ENCODE measurements at regions not wholly inside any gene's neighbourhood (a gene's known extent, or its start where the extent isn't known, plus 50 kb on each side); places are given as distances from the start of the nearest gene placed in this dataset.

DNA sequence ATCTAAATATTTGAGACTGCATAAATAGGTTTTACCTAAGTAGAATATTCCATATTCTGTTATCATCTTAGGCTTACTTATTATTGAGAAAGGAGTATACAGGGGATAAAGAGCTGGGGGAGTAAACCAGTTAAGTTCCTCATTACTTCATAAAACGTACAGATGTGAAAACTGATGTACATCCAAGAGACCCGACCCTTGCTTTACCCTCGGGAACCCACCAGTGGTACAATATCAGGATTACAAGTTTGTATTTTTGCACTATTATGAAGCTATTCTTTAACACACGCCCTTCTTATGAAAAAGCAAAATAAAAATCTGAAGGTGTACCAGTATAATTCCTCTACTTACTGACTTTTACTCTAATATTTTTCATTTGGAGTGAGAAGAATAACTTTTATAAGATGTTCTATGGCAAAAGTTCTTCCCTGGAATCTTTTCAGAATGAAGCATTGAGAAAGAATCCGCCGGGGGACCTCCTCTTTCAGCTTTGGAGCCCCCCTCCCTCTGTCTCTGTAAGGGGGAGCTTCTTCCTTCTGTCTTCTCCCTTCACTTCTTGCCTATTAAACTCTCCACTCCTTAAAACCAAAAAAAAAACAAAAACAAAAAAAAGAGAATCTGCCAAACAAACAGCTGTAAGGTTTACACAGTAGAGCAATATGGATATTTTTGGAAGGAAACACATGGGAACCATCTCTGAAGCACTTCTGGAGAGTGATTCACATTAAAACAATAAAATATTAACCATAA is 550.0 kb downstream of the TNS3 start (continued):
- TF ChIP-seq, protein P1, sequence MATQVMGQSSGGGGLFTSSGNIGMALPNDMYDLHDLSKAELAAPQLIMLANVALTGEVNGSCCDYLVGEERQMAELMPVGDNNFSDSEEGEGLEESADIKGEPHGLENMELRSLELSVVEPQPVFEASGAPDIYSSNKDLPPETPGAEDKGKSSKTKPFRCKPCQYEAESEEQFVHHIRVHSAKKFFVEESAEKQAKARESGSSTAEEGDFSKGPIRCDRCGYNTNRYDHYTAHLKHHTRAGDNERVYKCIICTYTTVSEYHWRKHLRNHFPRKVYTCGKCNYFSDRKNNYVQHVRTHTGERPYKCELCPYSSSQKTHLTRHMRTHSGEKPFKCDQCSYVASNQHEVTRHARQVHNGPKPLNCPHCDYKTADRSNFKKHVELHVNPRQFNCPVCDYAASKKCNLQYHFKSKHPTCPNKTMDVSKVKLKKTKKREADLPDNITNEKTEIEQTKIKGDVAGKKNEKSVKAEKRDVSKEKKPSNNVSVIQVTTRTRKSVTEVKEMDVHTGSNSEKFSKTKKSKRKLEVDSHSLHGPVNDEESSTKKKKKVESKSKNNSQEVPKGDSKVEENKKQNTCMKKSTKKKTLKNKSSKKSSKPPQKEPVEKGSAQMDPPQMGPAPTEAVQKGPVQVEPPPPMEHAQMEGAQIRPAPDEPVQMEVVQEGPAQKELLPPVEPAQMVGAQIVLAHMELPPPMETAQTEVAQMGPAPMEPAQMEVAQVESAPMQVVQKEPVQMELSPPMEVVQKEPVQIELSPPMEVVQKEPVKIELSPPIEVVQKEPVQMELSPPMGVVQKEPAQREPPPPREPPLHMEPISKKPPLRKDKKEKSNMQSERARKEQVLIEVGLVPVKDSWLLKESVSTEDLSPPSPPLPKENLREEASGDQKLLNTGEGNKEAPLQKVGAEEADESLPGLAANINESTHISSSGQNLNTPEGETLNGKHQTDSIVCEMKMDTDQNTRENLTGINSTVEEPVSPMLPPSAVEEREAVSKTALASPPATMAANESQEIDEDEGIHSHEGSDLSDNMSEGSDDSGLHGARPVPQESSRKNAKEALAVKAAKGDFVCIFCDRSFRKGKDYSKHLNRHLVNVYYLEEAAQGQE (IDR thresholded peaks at IDR 0.05; ENCODE audit: unreplicated experiment), result no peak
- TF ChIP-seq EZH2 (IDR thresholded peaks at IDR 0.05; ENCODE audit: low read depth, unreplicated experiment) (no peak), JUNB (IDR thresholded peaks at IDR 0.05; ENCODE audit: unreplicated experiment) (no peak), ZNF331 (CRISPR knock-in tag; IDR thresholded peaks at IDR 0.05; ENCODE audit: low read depth) (no peak), NANOG (IDR thresholded peaks at IDR 0.05; ENCODE audit: borderline replicate concordance) (no peak), CREB1 (CRISPR knock-in tag; IDR thresholded peaks at IDR 0.05; ENCODE audit: low read depth) (no peak), ZNF114 (CRISPR knock-in tag; IDR thresholded peaks at IDR 0.05) (no peak), POLR2AphosphoS5 (IDR thresholded peaks at IDR 0.05; ENCODE audit: low read depth) (no peak)
- TF ChIP-seq, protein P2, sequence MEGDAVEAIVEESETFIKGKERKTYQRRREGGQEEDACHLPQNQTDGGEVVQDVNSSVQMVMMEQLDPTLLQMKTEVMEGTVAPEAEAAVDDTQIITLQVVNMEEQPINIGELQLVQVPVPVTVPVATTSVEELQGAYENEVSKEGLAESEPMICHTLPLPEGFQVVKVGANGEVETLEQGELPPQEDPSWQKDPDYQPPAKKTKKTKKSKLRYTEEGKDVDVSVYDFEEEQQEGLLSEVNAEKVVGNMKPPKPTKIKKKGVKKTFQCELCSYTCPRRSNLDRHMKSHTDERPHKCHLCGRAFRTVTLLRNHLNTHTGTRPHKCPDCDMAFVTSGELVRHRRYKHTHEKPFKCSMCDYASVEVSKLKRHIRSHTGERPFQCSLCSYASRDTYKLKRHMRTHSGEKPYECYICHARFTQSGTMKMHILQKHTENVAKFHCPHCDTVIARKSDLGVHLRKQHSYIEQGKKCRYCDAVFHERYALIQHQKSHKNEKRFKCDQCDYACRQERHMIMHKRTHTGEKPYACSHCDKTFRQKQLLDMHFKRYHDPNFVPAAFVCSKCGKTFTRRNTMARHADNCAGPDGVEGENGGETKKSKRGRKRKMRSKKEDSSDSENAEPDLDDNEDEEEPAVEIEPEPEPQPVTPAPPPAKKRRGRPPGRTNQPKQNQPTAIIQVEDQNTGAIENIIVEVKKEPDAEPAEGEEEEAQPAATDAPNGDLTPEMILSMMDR (conservative IDR thresholded peaks at IDR 0.05; ENCODE audit: low read depth in 2 of 2), result no peak
- TF ChIP-seq, protein P3, sequence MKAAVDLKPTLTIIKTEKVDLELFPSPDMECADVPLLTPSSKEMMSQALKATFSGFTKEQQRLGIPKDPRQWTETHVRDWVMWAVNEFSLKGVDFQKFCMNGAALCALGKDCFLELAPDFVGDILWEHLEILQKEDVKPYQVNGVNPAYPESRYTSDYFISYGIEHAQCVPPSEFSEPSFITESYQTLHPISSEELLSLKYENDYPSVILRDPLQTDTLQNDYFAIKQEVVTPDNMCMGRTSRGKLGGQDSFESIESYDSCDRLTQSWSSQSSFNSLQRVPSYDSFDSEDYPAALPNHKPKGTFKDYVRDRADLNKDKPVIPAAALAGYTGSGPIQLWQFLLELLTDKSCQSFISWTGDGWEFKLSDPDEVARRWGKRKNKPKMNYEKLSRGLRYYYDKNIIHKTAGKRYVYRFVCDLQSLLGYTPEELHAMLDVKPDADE (IDR thresholded peaks at IDR 0.05), result no peak

DNA sequence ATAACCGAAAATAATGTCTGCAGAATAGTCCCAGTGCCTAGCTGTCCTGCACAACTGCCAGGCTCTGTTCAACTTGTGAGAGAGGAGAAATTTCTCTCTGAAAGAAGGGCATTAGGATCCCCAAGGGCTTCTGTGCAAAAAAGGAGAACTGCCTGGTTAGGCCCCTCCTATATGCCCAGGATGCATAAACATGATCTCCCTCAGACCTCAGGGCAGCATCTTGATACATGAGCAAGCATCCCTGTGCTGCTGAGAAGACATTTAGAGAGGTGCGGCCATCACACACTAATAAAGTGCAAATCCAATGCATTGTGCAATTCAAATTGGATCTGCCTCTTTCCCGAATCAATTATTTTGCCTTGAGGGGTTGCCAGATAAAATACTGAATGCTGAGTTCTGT is 553.6 kb downstream of the TNS3 start:
- no peaks in the 10 kb centered on the region for H4K20me1 ChIP-seq (replicated peaks; ENCODE audit: insufficient read depth)
- no peak overlapping the region for H3K4me2 ChIP-seq
- H3F3A ChIP-seq (replicated peaks; ENCODE audit: low read depth), result no peaks in the 10 kb centered on the region
- H3K79me2 ChIP-seq (replicated peaks; ENCODE audit: insufficient read depth), result no peaks in the 10 kb centered on the region
- no peaks in the 10 kb centered on the region for H3K4me1 ChIP-seq (ENCODE audit: insufficient read depth)
- no peak overlapping the region for H3K27ac ChIP-seq (ENCODE audit: low read depth)
- Mint-ChIP-seq H3K4me1 (no peaks in the 10 kb centered on the region), H3K4me3 (no peak overlapping the region), H3K27ac (no peak overlapping the region), H3K36me3 (ENCODE audit: low read depth) (no peaks in the 10 kb centered on the region), H3K27me3 (ENCODE audit: insufficient read depth, low read depth, poor library complexity) (no peaks in the 10 kb centered on the region), H3K9me3 (no peaks in the 10 kb centered on the region)
- H3K9me2 ChIP-seq (ENCODE audit: insufficient read depth), result 0 out of 2 replicates have a peak, but pooled peaks cover 10% of the 10 kb centered on the region
- no peak overlapping the region for H2AFZ ChIP-seq
- DNase-seq (ENCODE audit: low spot score), result no peak
- H3K36me3 ChIP-seq (ENCODE audit: insufficient read depth), result no peaks in the 10 kb centered on the region
- no peaks in the 10 kb centered on the region for H3K27me3 ChIP-seq (ENCODE audit: insufficient read depth)
- H3K4me3 ChIP-seq, result no peak overlapping the region
- ATAC-seq, result no peak
- TF ChIP-seq STAT1 (IDR thresholded peaks at IDR 0.05; ENCODE audit: unreplicated experiment), result no peak
- TF ChIP-seq, protein P4, sequence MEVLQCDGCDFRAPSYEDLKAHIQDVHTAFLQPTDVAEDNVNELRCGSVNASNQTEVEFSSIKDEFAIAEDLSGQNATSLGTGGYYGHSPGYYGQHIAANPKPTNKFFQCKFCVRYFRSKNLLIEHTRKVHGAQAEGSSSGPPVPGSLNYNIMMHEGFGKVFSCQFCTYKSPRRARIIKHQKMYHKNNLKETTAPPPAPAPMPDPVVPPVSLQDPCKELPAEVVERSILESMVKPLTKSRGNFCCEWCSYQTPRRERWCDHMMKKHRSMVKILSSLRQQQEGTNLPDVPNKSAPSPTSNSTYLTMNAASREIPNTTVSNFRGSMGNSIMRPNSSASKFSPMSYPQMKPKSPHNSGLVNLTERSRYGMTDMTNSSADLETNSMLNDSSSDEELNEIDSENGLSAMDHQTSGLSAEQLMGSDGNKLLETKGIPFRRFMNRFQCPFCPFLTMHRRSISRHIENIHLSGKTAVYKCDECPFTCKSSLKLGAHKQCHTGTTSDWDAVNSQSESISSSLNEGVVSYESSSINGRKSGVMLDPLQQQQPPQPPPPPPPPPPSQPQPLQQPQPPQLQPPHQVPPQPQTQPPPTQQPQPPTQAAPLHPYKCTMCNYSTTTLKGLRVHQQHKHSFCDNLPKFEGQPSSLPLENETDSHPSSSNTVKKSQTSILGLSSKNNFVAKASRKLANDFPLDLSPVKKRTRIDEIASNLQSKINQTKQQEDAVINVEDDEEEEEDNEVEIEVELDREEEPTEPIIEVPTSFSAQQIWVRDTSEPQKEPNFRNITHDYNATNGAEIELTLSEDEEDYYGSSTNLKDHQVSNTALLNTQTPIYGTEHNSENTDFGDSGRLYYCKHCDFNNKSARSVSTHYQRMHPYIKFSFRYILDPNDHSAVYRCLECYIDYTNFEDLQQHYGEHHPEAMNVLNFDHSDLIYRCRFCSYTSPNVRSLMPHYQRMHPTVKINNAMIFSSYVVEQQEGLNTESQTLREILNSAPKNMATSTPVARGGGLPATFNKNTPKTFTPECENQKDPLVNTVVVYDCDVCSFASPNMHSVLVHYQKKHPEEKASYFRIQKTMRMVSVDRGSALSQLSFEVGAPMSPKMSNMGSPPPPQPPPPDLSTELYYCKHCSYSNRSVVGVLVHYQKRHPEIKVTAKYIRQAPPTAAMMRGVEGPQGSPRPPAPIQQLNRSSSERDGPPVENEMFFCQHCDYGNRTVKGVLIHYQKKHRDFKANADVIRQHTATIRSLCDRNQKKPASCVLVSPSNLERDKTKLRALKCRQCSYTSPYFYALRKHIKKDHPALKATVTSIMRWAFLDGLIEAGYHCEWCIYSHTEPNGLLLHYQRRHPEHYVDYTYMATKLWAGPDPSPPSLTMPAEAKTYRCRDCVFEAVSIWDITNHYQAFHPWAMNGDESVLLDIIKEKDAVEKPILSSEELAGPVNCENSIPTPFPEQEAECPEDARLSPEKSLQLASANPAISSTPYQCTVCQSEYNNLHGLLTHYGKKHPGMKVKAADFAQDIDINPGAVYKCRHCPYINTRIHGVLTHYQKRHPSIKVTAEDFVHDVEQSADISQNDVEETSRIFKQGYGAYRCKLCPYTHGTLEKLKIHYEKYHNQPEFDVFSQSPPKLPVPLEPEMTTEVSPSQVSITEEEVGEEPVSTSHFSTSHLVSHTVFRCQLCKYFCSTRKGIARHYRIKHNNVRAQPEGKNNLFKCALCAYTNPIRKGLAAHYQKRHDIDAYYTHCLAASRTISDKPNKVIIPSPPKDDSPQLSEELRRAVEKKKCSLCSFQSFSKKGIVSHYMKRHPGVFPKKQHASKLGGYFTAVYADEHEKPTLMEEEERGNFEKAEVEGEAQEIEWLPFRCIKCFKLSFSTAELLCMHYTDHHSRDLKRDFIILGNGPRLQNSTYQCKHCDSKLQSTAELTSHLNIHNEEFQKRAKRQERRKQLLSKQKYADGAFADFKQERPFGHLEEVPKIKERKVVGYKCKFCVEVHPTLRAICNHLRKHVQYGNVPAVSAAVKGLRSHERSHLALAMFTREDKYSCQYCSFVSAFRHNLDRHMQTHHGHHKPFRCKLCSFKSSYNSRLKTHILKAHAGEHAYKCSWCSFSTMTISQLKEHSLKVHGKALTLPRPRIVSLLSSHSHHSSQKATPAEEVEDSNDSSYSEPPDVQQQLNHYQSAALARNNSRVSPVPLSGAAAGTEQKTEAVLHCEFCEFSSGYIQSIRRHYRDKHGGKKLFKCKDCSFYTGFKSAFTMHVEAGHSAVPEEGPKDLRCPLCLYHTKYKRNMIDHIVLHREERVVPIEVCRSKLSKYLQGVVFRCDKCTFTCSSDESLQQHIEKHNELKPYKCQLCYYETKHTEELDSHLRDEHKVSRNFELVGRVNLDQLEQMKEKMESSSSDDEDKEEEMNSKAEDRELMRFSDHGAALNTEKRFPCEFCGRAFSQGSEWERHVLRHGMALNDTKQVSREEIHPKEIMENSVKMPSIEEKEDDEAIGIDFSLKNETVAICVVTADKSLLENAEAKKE (CRISPR knock-in tag; IDR thresholded peaks at IDR 0.05), result no peak
- TF ChIP-seq ZNF331 (CRISPR knock-in tag; IDR thresholded peaks at IDR 0.05; ENCODE audit: low read depth), result no peak
- no peak for TF ChIP-seq JUNB (IDR thresholded peaks at IDR 0.05; ENCODE audit: unreplicated experiment)
- TF ChIP-seq NANOG (IDR thresholded peaks at IDR 0.05; ENCODE audit: borderline replicate concordance), result no peak
